ENCODE measurements at regions not wholly inside any gene's neighbourhood (a gene's known extent, or its start where the extent isn't known, plus 50 kb on each side); places are given as distances from the start of the nearest gene placed in this dataset.
"Not testable (repeated sequence)": the region's sequence is repeated elsewhere in the genome, so short reads cannot be mapped to it uniquely, and the experiment has no call there.

DNA sequence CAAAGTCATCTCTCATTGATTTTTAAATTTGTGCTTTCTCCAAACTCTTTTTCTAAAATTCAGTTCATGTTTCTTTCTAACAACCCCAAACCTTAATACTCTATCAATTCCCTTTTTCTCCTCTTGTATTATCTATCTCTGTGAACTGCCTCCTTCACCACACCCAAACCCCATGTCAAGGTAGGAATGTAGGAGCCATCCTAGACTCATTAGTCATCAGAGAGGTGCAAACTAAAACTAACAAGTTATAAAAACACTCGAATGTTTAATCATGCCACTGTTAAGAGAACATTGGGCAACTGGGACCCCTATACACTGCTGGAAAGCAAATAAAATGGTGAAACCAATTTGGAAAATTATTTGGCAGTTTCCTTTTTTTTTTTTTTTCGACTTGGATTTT, 533.8 kb upstream of the LRRN3 start:
- no peak overlapping the region for H3K4me3 ChIP-seq (ENCODE audit: low read depth in 1 of 2, low read length in 2 of 2)
- no peaks in the 10 kb centered on the region for H3K36me3 ChIP-seq (ENCODE audit: control insufficient read depth in 1 of 2, insufficient read depth in 2 of 2, low read length in 2 of 2)
- no peaks in the 10 kb centered on the region for H3K4me1 ChIP-seq (ENCODE audit: control insufficient read depth in 1 of 2, insufficient read depth in 2 of 2, low read length in 2 of 2)
- H3K27me3 ChIP-seq (ENCODE audit: control insufficient read depth in 1 of 2, insufficient read depth in 2 of 2, low read length in 2 of 2), result no peaks in the 10 kb centered on the region
- no peaks in the 10 kb centered on the region for H3K9me3 ChIP-seq (ENCODE audit: control insufficient read depth in 1 of 2, low read length in 2 of 2)
- H3K9ac ChIP-seq (ENCODE audit: low read depth in 1 of 2, low read length in 2 of 2), result no peak overlapping the region
- no peak overlapping the region for H3K27ac ChIP-seq (ENCODE audit: low read depth, low read length)

DNA sequence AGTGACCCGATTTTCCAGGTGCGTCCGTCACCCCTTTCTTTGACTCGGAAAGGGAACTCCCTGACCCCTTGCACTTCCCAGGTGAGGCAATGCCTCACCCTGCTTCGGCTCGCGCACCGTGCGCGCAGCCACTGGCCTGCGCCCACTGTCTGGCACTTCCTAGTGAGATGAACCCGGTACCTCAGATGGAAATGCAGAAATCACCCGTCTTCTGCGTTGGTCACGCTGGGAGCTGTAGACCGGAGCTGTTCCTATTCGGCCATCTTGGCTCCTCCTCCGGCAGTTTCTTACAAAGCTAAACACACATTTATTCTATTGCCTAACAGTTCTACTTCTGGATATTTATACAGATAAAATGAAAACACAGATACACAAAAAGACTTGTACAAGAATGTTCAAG, 527.6 kb upstream of the LRRN3 start:
- H3K9ac ChIP-seq (ENCODE audit: low read depth in 1 of 2, low read length in 2 of 2); H3K4me3 ChIP-seq (ENCODE audit: low read depth in 1 of 2, low read length in 2 of 2); H3K27ac ChIP-seq (ENCODE audit: low read depth, low read length); H3K36me3 ChIP-seq (ENCODE audit: control insufficient read depth in 1 of 2, insufficient read depth in 2 of 2, low read length in 2 of 2); H3K9me3 ChIP-seq (ENCODE audit: control insufficient read depth in 1 of 2, low read length in 2 of 2); H3K27me3 ChIP-seq (ENCODE audit: control insufficient read depth in 1 of 2, insufficient read depth in 2 of 2, low read length in 2 of 2); H3K4me1 ChIP-seq (ENCODE audit: control insufficient read depth in 1 of 2, insufficient read depth in 2 of 2, low read length in 2 of 2): not testable (repeated sequence)

DNA sequence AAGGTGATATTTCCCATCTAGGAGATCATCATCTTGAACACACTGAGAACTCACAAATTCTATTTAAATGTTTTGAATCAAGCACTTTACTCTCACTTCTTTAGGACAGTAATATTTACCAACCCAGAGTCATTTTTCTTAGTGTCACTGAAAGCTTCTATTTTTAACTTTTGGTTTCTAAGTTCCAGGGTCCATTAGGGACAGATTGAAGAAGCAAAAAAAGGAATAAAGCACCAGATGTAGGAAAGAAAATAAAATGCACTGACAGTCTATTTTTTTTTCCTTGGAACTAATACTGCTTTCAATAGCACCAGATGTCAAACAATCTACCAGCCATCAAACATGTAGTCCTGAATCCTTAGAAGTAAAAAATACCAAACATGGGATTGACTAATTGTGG, 526.7 kb upstream of the LRRN3 start:
- no peaks in the 10 kb centered on the region for H3K9me3 ChIP-seq (ENCODE audit: control insufficient read depth in 1 of 2, low read length in 2 of 2)
- no peaks in the 10 kb centered on the region for H3K4me1 ChIP-seq (ENCODE audit: control insufficient read depth in 1 of 2, insufficient read depth in 2 of 2, low read length in 2 of 2)
- no peaks in the 10 kb centered on the region for H3K27me3 ChIP-seq (ENCODE audit: control insufficient read depth in 1 of 2, insufficient read depth in 2 of 2, low read length in 2 of 2)

DNA sequence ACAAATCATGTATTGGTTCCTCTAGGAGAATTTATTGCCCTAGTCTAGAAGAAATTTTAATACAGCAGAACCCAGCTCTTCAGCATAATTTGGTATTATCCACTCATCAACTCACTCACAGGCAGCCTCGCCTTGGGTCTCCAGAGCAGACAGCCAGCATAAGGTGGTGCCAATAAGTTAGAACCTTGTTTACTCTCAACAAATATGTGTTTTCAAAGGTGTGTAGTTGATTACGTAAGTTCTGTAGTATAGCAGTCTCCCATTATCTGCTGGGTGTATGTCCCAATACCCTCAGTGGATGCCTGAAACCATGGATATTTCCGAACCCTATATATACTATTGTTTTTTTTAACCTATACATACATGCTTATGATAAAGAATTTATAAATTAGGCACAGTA, 522.5 kb upstream of the LRRN3 start:
- Histone ChIP-seq H3K36me3 (ENCODE audit: control insufficient read depth in 1 of 2, insufficient read depth in 2 of 2, low read length in 2 of 2) (no peaks in the 10 kb centered on the region), H3K4me1 (ENCODE audit: control insufficient read depth in 1 of 2, insufficient read depth in 2 of 2, low read length in 2 of 2) (no peaks in the 10 kb centered on the region), H3K9ac (ENCODE audit: low read depth in 1 of 2, low read length in 2 of 2) (no peak overlapping the region), H3K27me3 (ENCODE audit: control insufficient read depth in 1 of 2, insufficient read depth in 2 of 2, low read length in 2 of 2) (no peaks in the 10 kb centered on the region), H3K4me3 (ENCODE audit: low read depth in 1 of 2, low read length in 2 of 2) (no peak overlapping the region), H3K9me3 (ENCODE audit: control insufficient read depth in 1 of 2, low read length in 2 of 2) (no peaks in the 10 kb centered on the region), H3K27ac (ENCODE audit: low read depth, low read length) (no peak overlapping the region)

More for the DNA sequence above, 526.7 kb upstream of the LRRN3 start:
- H3K27ac ChIP-seq (ENCODE audit: low read depth, low read length), result no peak overlapping the region
- H3K36me3 ChIP-seq (ENCODE audit: control insufficient read depth in 1 of 2, insufficient read depth in 2 of 2, low read length in 2 of 2), result no peaks in the 10 kb centered on the region
- no peak overlapping the region for H3K9ac ChIP-seq (ENCODE audit: low read depth in 1 of 2, low read length in 2 of 2)
- H3K4me3 ChIP-seq (ENCODE audit: low read depth in 1 of 2, low read length in 2 of 2), result no peak overlapping the region

DNA sequence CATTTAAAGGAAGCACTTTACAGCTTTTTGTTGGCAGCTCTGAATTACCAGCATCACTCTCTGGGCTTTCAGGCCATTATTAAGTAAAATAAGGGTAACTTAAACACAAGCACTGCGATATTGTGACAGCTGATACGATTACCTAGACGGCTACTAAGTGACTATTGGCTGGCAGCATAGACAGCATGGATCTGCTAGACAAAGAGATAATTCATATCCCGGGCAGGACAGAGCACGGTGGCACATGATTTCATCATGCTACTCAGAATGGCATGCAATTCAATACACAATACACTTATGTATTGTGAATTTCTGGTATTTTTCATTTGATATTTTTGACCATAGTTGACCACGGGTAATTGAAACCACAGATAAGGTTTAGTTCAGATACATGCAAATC, 522.0 kb upstream of the LRRN3 start:
- H3K27me3 ChIP-seq (ENCODE audit: control insufficient read depth in 1 of 2, insufficient read depth in 2 of 2, low read length in 2 of 2), result no peaks in the 10 kb centered on the region
- no peak overlapping the region for H3K9ac ChIP-seq (ENCODE audit: low read depth in 1 of 2, low read length in 2 of 2)
- no peak overlapping the region for H3K4me3 ChIP-seq (ENCODE audit: low read depth in 1 of 2, low read length in 2 of 2)
- H3K9me3 ChIP-seq (ENCODE audit: control insufficient read depth in 1 of 2, low read length in 2 of 2), result no peaks in the 10 kb centered on the region
- H3K36me3 ChIP-seq (ENCODE audit: control insufficient read depth in 1 of 2, insufficient read depth in 2 of 2, low read length in 2 of 2), result no peaks in the 10 kb centered on the region
- H3K4me1 ChIP-seq (ENCODE audit: control insufficient read depth in 1 of 2, insufficient read depth in 2 of 2, low read length in 2 of 2), result no peaks in the 10 kb centered on the region
- H3K27ac ChIP-seq (ENCODE audit: low read depth, low read length), result no peak overlapping the region

DNA sequence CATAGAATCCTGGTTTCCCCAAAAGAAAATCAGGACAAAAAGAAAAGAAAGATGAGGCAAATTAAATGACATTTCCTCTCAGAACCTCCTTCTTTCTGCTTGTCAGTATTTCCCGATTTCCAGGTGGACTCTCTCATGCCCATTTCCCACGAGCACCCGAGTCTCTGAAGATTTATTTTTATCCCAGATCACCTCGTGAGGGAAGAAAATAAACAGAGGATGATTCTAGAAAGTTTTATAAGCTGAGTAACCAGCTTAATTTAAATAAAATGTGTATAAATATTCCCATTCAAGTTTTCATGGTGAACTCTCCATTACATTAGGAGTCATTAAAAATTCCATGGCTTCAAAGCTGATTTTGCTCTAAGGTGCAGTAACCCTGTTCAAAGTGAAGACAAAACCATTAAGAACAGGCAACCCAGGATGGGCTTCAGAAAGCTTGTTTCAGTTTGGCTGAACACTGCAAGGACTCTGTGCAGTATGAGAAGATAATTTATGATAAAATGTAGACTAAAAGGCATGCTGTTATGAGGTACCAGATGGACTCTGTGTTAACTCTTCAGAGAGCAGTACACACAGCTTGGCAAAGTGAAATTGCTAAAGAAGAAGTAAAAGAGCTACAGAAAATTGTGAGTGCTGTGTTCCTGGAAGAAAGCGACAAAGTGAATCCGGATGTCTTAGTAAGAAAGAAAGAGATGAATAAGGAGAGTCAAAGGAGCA, 521.3 kb upstream of the LRRN3 start:
- H3K27me3 ChIP-seq (ENCODE audit: control insufficient read depth in 1 of 2, insufficient read depth in 2 of 2, low read length in 2 of 2), result no peaks in the 10 kb centered on the region
- H3K9me3 ChIP-seq (ENCODE audit: control insufficient read depth in 1 of 2, low read length in 2 of 2), result no peaks in the 10 kb centered on the region
- H3K27ac ChIP-seq (ENCODE audit: low read depth, low read length), result no peak overlapping the region
- H3K4me1 ChIP-seq (ENCODE audit: control insufficient read depth in 1 of 2, insufficient read depth in 2 of 2, low read length in 2 of 2), result no peaks in the 10 kb centered on the region
- H3K36me3 ChIP-seq (ENCODE audit: control insufficient read depth in 1 of 2, insufficient read depth in 2 of 2, low read length in 2 of 2), result no peaks in the 10 kb centered on the region
- no peak overlapping the region for H3K9ac ChIP-seq (ENCODE audit: low read depth in 1 of 2, low read length in 2 of 2)
- H3K4me3 ChIP-seq (ENCODE audit: low read depth in 1 of 2, low read length in 2 of 2), result no peak overlapping the region

DNA sequence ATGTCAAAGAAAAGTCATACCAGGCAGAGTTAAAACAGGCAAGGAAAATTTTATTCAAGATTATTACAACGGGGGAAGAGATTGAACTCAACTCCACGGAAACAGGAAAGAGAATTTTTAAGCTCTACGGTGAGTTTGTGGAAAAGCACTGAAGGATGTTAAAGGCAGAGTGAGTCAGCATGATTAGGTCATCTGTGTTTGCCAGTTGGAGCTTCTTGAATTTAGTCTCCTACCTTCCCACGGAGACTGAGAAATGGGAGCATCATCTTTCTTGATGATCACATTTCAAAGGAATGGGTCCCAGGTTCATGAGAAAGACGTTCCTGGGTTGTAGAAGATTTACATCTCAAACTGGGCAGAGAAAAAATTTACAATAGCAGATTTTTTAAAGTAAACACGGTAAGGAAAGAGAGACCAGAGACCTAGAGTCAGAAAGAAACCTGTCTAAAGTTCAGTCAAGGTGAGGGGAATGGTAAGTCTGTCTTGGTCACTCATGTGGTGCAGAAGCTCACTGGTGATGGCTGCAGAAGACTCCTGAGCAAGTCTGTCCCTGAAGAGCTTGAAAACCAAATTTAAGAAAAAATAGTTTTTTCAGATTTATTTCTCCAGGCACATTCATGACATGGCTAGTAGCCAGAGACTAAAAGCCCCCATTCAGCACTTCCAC, 516.9 kb upstream of the LRRN3 start:
- Histone ChIP-seq H3K36me3 (ENCODE audit: control insufficient read depth in 1 of 2, insufficient read depth in 2 of 2, low read length in 2 of 2) (no peaks in the 10 kb centered on the region), H3K9ac (ENCODE audit: low read depth in 1 of 2, low read length in 2 of 2) (no peak overlapping the region), H3K4me1 (ENCODE audit: control insufficient read depth in 1 of 2, insufficient read depth in 2 of 2, low read length in 2 of 2) (no peaks in the 10 kb centered on the region), H3K27ac (ENCODE audit: low read depth, low read length) (no peak overlapping the region), H3K27me3 (ENCODE audit: control insufficient read depth in 1 of 2, insufficient read depth in 2 of 2, low read length in 2 of 2) (no peaks in the 10 kb centered on the region), H3K9me3 (ENCODE audit: control insufficient read depth in 1 of 2, low read length in 2 of 2) (no peaks in the 10 kb centered on the region), H3K4me3 (ENCODE audit: low read depth in 1 of 2, low read length in 2 of 2) (no peak overlapping the region)

DNA sequence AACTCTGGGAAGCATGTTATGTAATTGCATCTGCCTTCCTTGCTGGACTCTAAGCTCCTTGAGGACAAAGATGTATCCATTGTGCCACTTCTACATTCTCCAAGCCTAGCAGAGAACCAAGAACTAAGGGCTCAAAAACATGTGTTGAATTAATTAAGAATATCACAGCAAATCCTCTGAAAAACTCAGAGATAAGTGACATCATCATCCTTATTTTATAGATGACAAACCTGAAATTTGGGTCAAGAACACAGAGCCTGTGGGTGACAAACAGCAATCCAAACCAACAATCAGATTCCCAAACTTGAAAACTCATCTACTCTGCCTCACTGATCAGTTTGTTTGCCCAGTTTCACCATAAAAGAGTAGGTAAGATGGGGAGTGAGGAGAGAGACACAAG, 503.6 kb upstream of the LRRN3 start:
- no peak overlapping the region for H3K9ac ChIP-seq (ENCODE audit: low read depth in 1 of 2, low read length in 2 of 2)
- H3K27me3 ChIP-seq (ENCODE audit: control insufficient read depth in 1 of 2, insufficient read depth in 2 of 2, low read length in 2 of 2), result no peaks in the 10 kb centered on the region
- H3K4me3 ChIP-seq (ENCODE audit: low read depth in 1 of 2, low read length in 2 of 2), result no peak overlapping the region

DNA sequence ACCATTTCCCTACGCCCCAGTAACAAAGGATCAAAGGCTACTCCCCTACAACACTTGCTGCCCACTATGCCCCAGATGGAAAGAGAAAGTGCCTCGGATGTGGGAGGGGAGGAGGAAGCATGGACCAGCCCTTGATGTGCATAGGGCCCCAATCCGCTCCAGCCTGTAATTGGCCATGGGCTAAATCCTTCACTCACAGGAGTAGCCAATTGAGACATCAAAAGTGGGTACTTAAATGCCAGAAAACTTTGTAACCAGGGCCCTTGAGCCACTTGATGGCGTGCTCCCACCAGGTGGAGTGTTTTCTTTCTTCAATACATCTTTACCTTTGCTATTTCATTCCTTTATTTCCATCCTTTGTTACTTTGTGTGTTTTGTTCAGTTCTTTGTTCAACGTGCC, 500.5 kb upstream of the LRRN3 start:
- no peaks in the 10 kb centered on the region for H3K4me1 ChIP-seq (ENCODE audit: control insufficient read depth in 1 of 2, insufficient read depth in 2 of 2, low read length in 2 of 2)
- H3K27me3 ChIP-seq (ENCODE audit: control insufficient read depth in 1 of 2, insufficient read depth in 2 of 2, low read length in 2 of 2), result no peaks in the 10 kb centered on the region
- H3K4me3 ChIP-seq (ENCODE audit: low read depth in 1 of 2, low read length in 2 of 2), result no peak overlapping the region
- no peak overlapping the region for H3K9ac ChIP-seq (ENCODE audit: low read depth in 1 of 2, low read length in 2 of 2)
- no peaks in the 10 kb centered on the region for H3K9me3 ChIP-seq (ENCODE audit: control insufficient read depth in 1 of 2, low read length in 2 of 2)
- H3K27ac ChIP-seq (ENCODE audit: low read depth, low read length), result no peak overlapping the region
- H3K36me3 ChIP-seq (ENCODE audit: control insufficient read depth in 1 of 2, insufficient read depth in 2 of 2, low read length in 2 of 2), result no peaks in the 10 kb centered on the region

More for the DNA sequence above, 503.6 kb upstream of the LRRN3 start:
- H3K9me3 ChIP-seq (ENCODE audit: control insufficient read depth in 1 of 2, low read length in 2 of 2), result no peaks in the 10 kb centered on the region
- H3K27ac ChIP-seq (ENCODE audit: low read depth, low read length), result no peak overlapping the region
- H3K4me1 ChIP-seq (ENCODE audit: control insufficient read depth in 1 of 2, insufficient read depth in 2 of 2, low read length in 2 of 2), result no peaks in the 10 kb centered on the region
- H3K36me3 ChIP-seq (ENCODE audit: control insufficient read depth in 1 of 2, insufficient read depth in 2 of 2, low read length in 2 of 2), result no peaks in the 10 kb centered on the region

DNA sequence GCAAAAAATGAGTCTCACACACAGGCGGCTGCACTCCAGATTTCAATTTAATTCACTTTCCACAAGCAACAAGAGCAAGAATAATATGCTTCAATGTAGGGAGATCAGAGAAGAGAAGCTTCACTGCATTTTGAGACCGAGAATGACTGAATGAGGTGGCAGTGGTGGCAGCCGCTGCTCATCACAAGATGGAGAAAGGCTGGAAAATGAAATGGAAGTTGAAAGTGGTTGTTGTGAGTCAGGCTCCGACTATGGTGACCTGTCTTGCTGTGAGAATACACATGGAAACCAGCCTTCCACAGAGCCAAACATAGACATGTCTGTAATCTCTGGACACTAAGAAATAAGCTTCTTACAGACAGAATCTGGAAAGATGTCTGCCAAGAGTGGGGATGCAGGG, 499.6 kb upstream of the LRRN3 start:
- no peak overlapping the region for H3K9ac ChIP-seq (ENCODE audit: low read depth in 1 of 2, low read length in 2 of 2)
- no peaks in the 10 kb centered on the region for H3K4me1 ChIP-seq (ENCODE audit: control insufficient read depth in 1 of 2, insufficient read depth in 2 of 2, low read length in 2 of 2)
- H3K27me3 ChIP-seq (ENCODE audit: control insufficient read depth in 1 of 2, insufficient read depth in 2 of 2, low read length in 2 of 2), result no peaks in the 10 kb centered on the region
- H3K4me3 ChIP-seq (ENCODE audit: low read depth in 1 of 2, low read length in 2 of 2), result no peak overlapping the region
- H3K9me3 ChIP-seq (ENCODE audit: control insufficient read depth in 1 of 2, low read length in 2 of 2), result no peaks in the 10 kb centered on the region
- no peak overlapping the region for H3K27ac ChIP-seq (ENCODE audit: low read depth, low read length)
- H3K36me3 ChIP-seq (ENCODE audit: control insufficient read depth in 1 of 2, insufficient read depth in 2 of 2, low read length in 2 of 2), result no peaks in the 10 kb centered on the region

Measured in duodenal mucosa (tissue), 2 donors.